NCI-H2227 treated with DMSO at 0.1 percent for 48 hours (cell line): ENCODE measurements at regions not wholly inside any gene's neighbourhood (a gene's known extent, or its start where the extent isn't known, plus 50 kb on each side); places are given as distances from the start of the nearest gene placed in this dataset.

Experiments
- DNase-seq: peaks from one replicate; lab custom pipeline; 2025; lab: John Stamatoyannopoulos, UW

- no peak for DNase-seq
Measured at GRCh38 chr12:98213556-98213955, 301.8 kb upstream of the TMPO start.

- DNase-seq = no peak
Measured at GRCh38 chr12:98217257-98217656, 298.1 kb upstream of the TMPO start.

- DNase-seq = no peak
Measured at GRCh38 chr12:98220636-98221035, 294.8 kb upstream of the TMPO start.

- DNase-seq = no peak
Measured at GRCh38 chr12:98221243-98221808, 294.1 kb upstream of the TMPO start.

- no peak for DNase-seq
Measured at GRCh38 chr12:98222135-98222534, 293.3 kb upstream of the TMPO start.

GRCh38 chr12:98224584-98225221 lies 290.7 kb upstream of the TMPO start:
- no peak for DNase-seq

GRCh38 chr12:98227162-98227561 lies 288.2 kb upstream of the TMPO start:
- no peak for DNase-seq

GRCh38 chr12:98228683-98229539 lies 286.5 kb upstream of the TMPO start:
- no peak for DNase-seq

- DNase-seq = no peak
Measured at GRCh38 chr12:98229540-98229924, 285.9 kb upstream of the TMPO start.

GRCh38 chr12:98232753-98233390 lies 282.5 kb upstream of the TMPO start:
- DNase-seq = no peak

- DNase-seq = no peak
Measured at GRCh38 chr12:98235301-98235700, 280.1 kb upstream of the TMPO start.

- DNase-seq = no peak
Measured at GRCh38 chr12:98238515-98239130, 276.8 kb upstream of the TMPO start.

GRCh38 chr12:98243190-98243589 lies 272.2 kb upstream of the TMPO start:
- DNase-seq = no peak

- DNase-seq = no peak
Measured at GRCh38 chr12:98244136-98244535, 271.3 kb upstream of the TMPO start.

- no peak for DNase-seq
Measured at GRCh38 chr12:98253207-98254037, 262.0 kb upstream of the TMPO start.

GRCh38 chr12:98256830-98257229 lies 258.6 kb upstream of the TMPO start:
- no peak for DNase-seq

- DNase-seq = no peak
Measured at GRCh38 chr12:98259693-98260092, 255.7 kb upstream of the TMPO start.

- no peak for DNase-seq
Measured at GRCh38 chr12:98260276-98260675, 255.1 kb upstream of the TMPO start.

- no peak for DNase-seq
Measured at GRCh38 chr12:98262902-98263301, 252.5 kb upstream of the TMPO start.

GRCh38 chr12:98274430-98275130 lies 240.8 kb upstream of the TMPO start:
- no peak for DNase-seq

GRCh38 chr12:98275131-98275475 lies 240.3 kb upstream of the TMPO start:
- DNase-seq = no peak
